ENCODE measurements at regions not wholly inside any gene's neighbourhood (a gene's known extent, or its start where the extent isn't known, plus 50 kb on each side); places are given as distances from the start of the nearest gene placed in this dataset.

DNA sequence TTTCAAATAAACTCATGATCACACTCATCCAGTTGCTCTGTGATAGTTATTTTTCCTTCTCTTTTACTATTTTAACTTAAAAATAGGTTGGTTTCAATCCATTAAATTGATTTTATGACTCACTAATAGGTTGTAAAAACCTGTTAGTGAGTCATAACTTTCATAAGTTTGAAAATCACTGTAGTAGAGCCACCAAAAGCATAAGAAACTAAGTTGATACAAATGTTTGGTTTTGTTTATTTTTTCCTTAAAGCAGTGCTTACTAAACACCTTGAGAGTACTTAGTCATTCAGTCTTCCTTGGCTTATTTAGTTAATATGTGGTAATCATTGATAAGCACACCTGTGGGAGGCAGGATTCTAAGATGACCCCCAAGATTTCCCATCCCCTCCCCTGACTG, 312.1 kb upstream of the MAN1A1 start:
- H3K36me3 ChIP-seq (ENCODE audit: control insufficient read depth, insufficient read depth, low read length), result no peaks in the 10 kb centered on the region
- TF ChIP-seq, protein P1, sequence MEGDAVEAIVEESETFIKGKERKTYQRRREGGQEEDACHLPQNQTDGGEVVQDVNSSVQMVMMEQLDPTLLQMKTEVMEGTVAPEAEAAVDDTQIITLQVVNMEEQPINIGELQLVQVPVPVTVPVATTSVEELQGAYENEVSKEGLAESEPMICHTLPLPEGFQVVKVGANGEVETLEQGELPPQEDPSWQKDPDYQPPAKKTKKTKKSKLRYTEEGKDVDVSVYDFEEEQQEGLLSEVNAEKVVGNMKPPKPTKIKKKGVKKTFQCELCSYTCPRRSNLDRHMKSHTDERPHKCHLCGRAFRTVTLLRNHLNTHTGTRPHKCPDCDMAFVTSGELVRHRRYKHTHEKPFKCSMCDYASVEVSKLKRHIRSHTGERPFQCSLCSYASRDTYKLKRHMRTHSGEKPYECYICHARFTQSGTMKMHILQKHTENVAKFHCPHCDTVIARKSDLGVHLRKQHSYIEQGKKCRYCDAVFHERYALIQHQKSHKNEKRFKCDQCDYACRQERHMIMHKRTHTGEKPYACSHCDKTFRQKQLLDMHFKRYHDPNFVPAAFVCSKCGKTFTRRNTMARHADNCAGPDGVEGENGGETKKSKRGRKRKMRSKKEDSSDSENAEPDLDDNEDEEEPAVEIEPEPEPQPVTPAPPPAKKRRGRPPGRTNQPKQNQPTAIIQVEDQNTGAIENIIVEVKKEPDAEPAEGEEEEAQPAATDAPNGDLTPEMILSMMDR (IDR thresholded peaks at IDR 0.05; ENCODE audit: insufficient read depth, low read depth, low read length), result no peak
- no peaks in the 10 kb centered on the region for H3K27me3 ChIP-seq (ENCODE audit: control insufficient read depth, insufficient read depth, low read length)
- CTCF ChIA-PET, result no interaction called here
- H3K4me3 ChIP-seq (ENCODE audit: low read depth, low read length), result no peak overlapping the region
- DNase-seq (ENCODE audit: low read depth), result no peak
- POLR2A ChIA-PET, result no interaction called here

DNA sequence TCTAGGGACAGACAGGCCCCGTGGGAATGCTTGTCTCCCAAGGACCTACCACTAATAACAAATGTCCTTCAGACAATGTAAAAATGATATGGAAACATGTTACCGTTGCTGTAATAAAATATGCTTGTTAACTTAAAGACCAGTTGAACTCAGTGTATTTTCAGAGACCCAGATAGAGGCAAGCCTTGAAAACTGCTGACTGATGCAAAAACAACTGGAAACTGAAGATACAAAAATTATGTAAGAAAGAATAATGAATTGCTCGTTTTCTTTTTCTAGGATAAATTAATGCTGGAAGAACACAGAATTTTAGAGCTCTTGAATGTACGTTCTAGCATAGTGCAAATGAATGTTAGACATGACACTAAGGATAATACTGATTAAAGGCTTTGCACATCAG, 311.5 kb upstream of the MAN1A1 start:
- ChIA-PET POLR2A (no interaction called here), CTCF (no interaction called here)
- Histone ChIP-seq H3K4me3 (ENCODE audit: low read depth, low read length) (no peak overlapping the region), H3K27me3 (ENCODE audit: control insufficient read depth, insufficient read depth, low read length) (no peaks in the 10 kb centered on the region), H3K36me3 (ENCODE audit: control insufficient read depth, insufficient read depth, low read length) (no peaks in the 10 kb centered on the region)
- TF ChIP-seq, protein P1 (IDR thresholded peaks at IDR 0.05; ENCODE audit: insufficient read depth, low read depth, low read length), result no peak
- DNase-seq (ENCODE audit: low read depth), result no peak

DNA sequence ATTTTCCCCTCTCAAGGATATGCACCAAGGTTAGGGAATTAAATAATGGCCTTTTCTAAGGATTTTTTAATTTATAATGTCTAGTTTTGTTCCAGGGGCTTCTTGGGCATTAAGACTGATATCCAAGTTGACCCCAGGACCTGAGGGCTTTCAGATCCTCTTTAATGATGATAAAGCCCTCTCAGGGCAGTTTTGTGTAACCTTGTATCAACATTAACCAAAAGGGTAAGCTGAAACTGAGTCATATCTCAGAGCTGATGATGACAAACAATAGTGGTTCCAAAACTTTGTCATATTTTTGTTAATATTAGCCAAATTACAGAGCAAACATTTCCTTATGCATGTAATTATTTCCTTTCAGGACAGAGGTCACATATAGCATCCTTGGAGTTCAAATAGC, 309.4 kb upstream of the MAN1A1 start:
- CTCF ChIA-PET, result no interaction called here
- Histone ChIP-seq H3K27me3 (ENCODE audit: control insufficient read depth, insufficient read depth, low read length) (no peaks in the 10 kb centered on the region), H3K4me3 (ENCODE audit: low read depth, low read length) (no peak overlapping the region), H3K36me3 (ENCODE audit: control insufficient read depth, insufficient read depth, low read length) (no peaks in the 10 kb centered on the region)
- TF ChIP-seq, protein P1 (IDR thresholded peaks at IDR 0.05; ENCODE audit: insufficient read depth, low read depth, low read length), result no peak
- no peak for DNase-seq (ENCODE audit: low read depth)
- POLR2A ChIA-PET, result interaction anchor here (0.6 kb wide), 1 partner anchor 22 kb away, joined by 3 read pairs; no protein-coding TSS in a partner anchor

DNA sequence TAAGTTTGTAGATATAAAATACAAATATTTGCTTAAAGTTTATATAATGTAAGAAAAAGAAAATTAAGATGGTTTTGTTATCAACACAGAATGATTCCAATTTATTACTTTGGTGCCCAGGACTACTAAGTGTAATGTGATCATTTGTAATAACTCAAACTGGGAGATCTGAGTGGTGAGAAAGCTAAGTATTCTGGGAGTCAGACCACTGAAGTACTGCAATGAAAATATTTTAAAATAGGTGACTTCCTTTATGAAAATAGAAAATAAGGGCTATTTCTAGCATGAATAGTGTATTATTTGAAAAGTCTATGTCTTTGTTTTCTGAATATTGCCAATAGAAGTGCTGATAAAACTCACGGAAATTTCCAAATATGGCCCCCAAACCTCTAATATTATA, 305.6 kb upstream of the MAN1A1 start:
- no peak for DNase-seq (ENCODE audit: low read depth)
- Histone ChIP-seq H3K36me3 (ENCODE audit: control insufficient read depth, insufficient read depth, low read length) (no peaks in the 10 kb centered on the region), H3K4me3 (ENCODE audit: low read depth, low read length) (no peak overlapping the region), H3K27me3 (ENCODE audit: control insufficient read depth, insufficient read depth, low read length) (no peaks in the 10 kb centered on the region)
- POLR2A ChIA-PET, result no interaction called here
- TF ChIP-seq, protein P1 (IDR thresholded peaks at IDR 0.05; ENCODE audit: insufficient read depth, low read depth, low read length), result no peak
- CTCF ChIA-PET, result no interaction called here

DNA sequence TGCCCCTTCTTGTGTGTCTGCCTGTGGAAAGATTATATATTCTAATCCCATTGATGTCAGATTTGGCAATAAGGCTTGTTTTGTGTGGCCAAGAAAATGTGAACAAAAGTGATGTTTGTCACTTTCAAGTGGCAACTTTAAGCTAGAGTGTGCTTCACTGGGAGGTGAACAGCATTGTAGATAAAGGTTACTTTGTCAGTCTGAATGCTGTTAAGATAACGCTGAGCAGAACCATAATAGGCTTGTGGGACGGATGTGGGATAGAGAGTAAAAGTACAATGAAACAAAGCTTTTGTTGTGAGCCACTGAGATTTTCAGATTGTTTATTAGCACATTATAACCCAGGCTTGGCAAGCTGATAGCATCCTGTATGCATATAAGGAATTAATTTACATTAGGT, 303.8 kb upstream of the MAN1A1 start:
- Histone ChIP-seq H3K27me3 (ENCODE audit: control insufficient read depth, insufficient read depth, low read length) (no peaks in the 10 kb centered on the region), H3K4me3 (ENCODE audit: low read depth, low read length) (no peak overlapping the region), H3K36me3 (ENCODE audit: control insufficient read depth, insufficient read depth, low read length) (no peaks in the 10 kb centered on the region)
- POLR2A ChIA-PET, result no interaction called here
- no peak for DNase-seq (ENCODE audit: low read depth)
- CTCF ChIA-PET, result interaction anchor here (1.4 kb wide), 1 partner anchor 28 kb away, joined by 3 read pairs; no protein-coding TSS in a partner anchor
- TF ChIP-seq, protein P1 (IDR thresholded peaks at IDR 0.05; ENCODE audit: insufficient read depth, low read depth, low read length), result no peak
